Neural cell (in vitro differentiated cells): ENCODE measurements at regions not wholly inside any gene's neighbourhood (a gene's known extent, or its start where the extent isn't known, plus 50 kb on each side); places are given as distances from the start of the nearest gene placed in this dataset.

ENCODE experiments used
- POLR2AphosphoS5 ChIP-seq: IDR thresholded peaks from 2 replicates; pipeline ENCODE4 v1.6.1; 2012
- TF ChIP-seq, protein P1 (sequence below): fragments of 450-650 bp; IDR thresholded peaks from 2 replicates; pipeline ENCODE4 v1.5.1; 2014; ENCODE audit warnings: antibody characterized with exemption, mild to moderate bottlenecking, moderate library complexity; ENCODE audit not compliant: poor library complexity, severe bottlenecking

DNA sequence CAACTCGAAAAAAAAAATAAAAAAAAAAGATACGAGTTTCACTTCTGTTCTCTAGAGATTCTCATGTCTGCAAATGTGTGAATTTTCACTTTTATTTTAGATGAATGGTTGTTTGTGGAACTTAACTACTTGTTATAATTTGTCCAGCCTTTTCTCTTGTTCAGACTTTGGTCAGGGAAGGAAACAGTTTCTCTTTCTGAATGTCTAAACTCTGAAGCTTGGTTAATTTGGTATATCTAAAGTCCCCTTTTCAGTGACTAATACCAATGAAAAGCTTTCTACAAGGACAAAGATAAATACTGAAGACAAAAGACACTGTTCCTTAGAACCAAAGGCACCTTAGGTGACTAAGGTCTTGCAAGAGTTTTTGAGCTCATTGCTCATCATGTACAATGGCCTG, 144.4 kb upstream of the PIEZO2 start:
- TF ChIP-seq, protein P1, sequence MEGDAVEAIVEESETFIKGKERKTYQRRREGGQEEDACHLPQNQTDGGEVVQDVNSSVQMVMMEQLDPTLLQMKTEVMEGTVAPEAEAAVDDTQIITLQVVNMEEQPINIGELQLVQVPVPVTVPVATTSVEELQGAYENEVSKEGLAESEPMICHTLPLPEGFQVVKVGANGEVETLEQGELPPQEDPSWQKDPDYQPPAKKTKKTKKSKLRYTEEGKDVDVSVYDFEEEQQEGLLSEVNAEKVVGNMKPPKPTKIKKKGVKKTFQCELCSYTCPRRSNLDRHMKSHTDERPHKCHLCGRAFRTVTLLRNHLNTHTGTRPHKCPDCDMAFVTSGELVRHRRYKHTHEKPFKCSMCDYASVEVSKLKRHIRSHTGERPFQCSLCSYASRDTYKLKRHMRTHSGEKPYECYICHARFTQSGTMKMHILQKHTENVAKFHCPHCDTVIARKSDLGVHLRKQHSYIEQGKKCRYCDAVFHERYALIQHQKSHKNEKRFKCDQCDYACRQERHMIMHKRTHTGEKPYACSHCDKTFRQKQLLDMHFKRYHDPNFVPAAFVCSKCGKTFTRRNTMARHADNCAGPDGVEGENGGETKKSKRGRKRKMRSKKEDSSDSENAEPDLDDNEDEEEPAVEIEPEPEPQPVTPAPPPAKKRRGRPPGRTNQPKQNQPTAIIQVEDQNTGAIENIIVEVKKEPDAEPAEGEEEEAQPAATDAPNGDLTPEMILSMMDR: no peak
- TF ChIP-seq POLR2AphosphoS5: no peak
